CD8-positive, alpha-beta memory T cell (primary cell): ENCODE measurements at regions not wholly inside any gene's neighbourhood (a gene's known extent, or its start where the extent isn't known, plus 50 kb on each side); places are given as distances from the start of the nearest gene placed in this dataset.
"Not testable (repeated sequence)": the region's sequence is repeated elsewhere in the genome, so short reads cannot be mapped to it uniquely, and the experiment has no call there.

Experiments used
- CTCF ChIA-PET: fragments of 350-600 bp; sonication (Branson Sonifier 250); formaldehyde crosslinking; loops from one replicate; lab custom pipeline; 2021; ENCODE audit warnings: antibody characterized with exemption; lab: Charles Lee
- POLR2A ChIA-PET: fragments of 350-600 bp; sonication (Branson Sonifier 250); formaldehyde crosslinking; loops from one replicate; lab custom pipeline; 2021; ENCODE audit warnings: antibody characterized with exemption; lab: Charles Lee
- DNase-seq, 5 donors: peaks; one replicate each; pipeline versions ENCODE4 v3.0.0 to v3.0.0-alpha.2; 2020 to 2022; ENCODE audit warnings: mixed read lengths in 1 of 5
- H3K27ac ChIP-seq: one replicate; pipeline ENCODE4 v1.7.0; 2013; ENCODE audit warnings: low read depth, mild to moderate bottlenecking, low read length, moderate library complexity
- H3K27me3 ChIP-seq: 2 replicates; pipeline ENCODE4 v1.7.0; 2013; ENCODE audit warnings: low read length, mild to moderate bottlenecking; ENCODE audit not compliant: insufficient read depth, poor library complexity, severe bottlenecking
- H3K36me3 ChIP-seq: 2 replicates; pipeline ENCODE4 v1.7.0; 2013; ENCODE audit warnings: mild to moderate bottlenecking, low read length, moderate library complexity; ENCODE audit not compliant: insufficient read depth
- H3K4me1 ChIP-seq: 2 replicates; pipeline ENCODE4 v1.7.0; 2013; ENCODE audit warnings: mild to moderate bottlenecking, low read length, moderate library complexity; ENCODE audit not compliant: insufficient read depth
- H3K4me3 ChIP-seq: 2 replicates; pipeline ENCODE4 v1.7.0; 2013; ENCODE audit warnings: mild to moderate bottlenecking, low read length
- H3K9me3 ChIP-seq: 2 replicates; pipeline ENCODE4 v1.7.0; 2013; ENCODE audit warnings: mild to moderate bottlenecking, low read length
- H3K27ac Mint-ChIP-seq, 8 donors: one replicate each; pipeline ENCODE4 v1.8.0; 2020 to 2021; ENCODE audit warnings: mixed read lengths in 8 of 8, mild to moderate bottlenecking in 6 of 8, inconsistent platforms in 3 of 8, moderate library complexity in 3 of 8
- H3K27me3 Mint-ChIP-seq, 2 donors: one replicate each; pipeline ENCODE4 v1.8.0; 2020 to 2021; ENCODE audit warnings: mixed read lengths in 2 of 2, mild to moderate bottlenecking in 1 of 2, moderate library complexity in 1 of 2
- H3K36me3 Mint-ChIP-seq, 3 donors: one replicate each; pipeline ENCODE4 v1.8.0; 2020 to 2021; ENCODE audit warnings: mixed read lengths in 3 of 3, inconsistent platforms in 1 of 3, mild to moderate bottlenecking in 1 of 3
- H3K4me1 Mint-ChIP-seq, 3 donors: one replicate each; pipeline ENCODE4 v1.8.0; 2020 to 2021; ENCODE audit warnings: mixed read lengths in 3 of 3, inconsistent platforms in 1 of 3, mild to moderate bottlenecking in 1 of 3
- H3K4me3 Mint-ChIP-seq, 7 donors: one replicate each; pipeline ENCODE4 v1.8.0; 2020 to 2021; ENCODE audit warnings: mixed read lengths in 7 of 7, mild to moderate bottlenecking in 6 of 7, moderate library complexity in 4 of 7, inconsistent platforms in 2 of 7
- H3K9me3 Mint-ChIP-seq, 5 donors: one replicate each; pipeline ENCODE4 v1.8.0; 2020 to 2022; ENCODE audit warnings: mixed read lengths in 5 of 5, mild to moderate bottlenecking in 3 of 5, moderate library complexity in 2 of 5, inconsistent platforms in 1 of 5

DNA sequence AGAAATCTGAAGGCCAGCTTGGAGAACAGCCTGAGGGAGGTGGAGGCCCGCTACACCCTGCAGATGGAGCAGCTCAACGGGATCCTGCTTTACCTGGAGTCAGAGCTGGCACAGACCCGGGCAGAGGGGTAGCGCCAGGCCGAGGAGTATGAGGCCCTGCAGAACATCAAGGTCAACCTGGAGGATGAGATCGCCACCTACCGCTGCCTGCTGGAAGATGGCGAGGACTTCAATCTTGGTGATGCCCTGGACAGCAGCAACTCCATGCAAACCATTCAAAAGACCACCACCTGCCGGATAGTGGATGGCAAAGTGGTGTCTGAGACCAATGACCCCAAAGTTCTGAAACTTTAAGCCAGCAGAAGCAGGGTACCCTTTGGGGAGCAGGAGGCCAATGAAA lies 318.4 kb downstream of the ZFHX3 start:
- H3K27ac Mint-ChIP-seq, H3K27ac ChIP-seq, H3K27me3 ChIP-seq, H3K9me3 ChIP-seq, POLR2A ChIA-PET, CTCF ChIA-PET, H3K27me3 Mint-ChIP-seq, H3K4me3 Mint-ChIP-seq, H3K4me3 ChIP-seq, H3K36me3 ChIP-seq, H3K4me1 ChIP-seq, DNase-seq, H3K36me3 Mint-ChIP-seq, H3K4me1 Mint-ChIP-seq: not testable (repeated sequence)
- H3K9me3 Mint-ChIP-seq: peaks cover 2 to 22% (median 10%) of the 10 kb centered on the region in 5 donors

DNA sequence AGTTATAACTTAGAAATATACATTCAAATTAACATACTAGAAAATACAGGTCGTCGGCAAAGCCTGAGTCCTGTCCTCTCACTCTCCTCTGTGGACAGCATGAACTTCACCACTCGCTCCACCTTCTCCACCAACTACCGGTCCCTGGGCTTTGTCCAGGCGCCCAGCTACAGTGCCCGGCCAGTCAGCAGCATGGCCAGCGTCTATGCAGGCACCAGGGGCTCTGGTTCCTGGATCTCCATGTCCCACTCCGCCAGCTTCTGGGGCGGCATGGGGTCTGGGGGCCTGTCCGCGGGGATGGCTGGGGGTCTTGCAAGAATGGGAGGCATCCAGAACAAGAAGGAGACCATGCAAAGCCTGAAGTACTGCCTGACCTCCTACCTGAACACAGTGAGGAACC lies 319.4 kb downstream of the ZFHX3 start:
- Histone ChIP-seq H3K36me3 (no peaks in the 10 kb centered on the region), H3K4me3 (no peak overlapping the region), H3K27ac (no peak overlapping the region), H3K27me3 (no peaks in the 10 kb centered on the region), H3K9me3 (no peaks in the 10 kb centered on the region), H3K4me1 (no peaks in the 10 kb centered on the region)
- Mint-ChIP-seq H3K27ac (no peak overlapping the region), H3K27me3 (peaks cover 0 to 2% of the 10 kb centered on the region in 2 donors), H3K9me3 (peaks cover 0 to 14% (median 2%) of the 10 kb centered on the region in 5 donors), H3K4me3 (no peak overlapping the region), H3K36me3 (peaks cover 0 to 5% (median 0%) of the 10 kb centered on the region in 3 donors), H3K4me1 (no peaks in the 10 kb centered on the region)
- ChIA-PET CTCF (no interaction called here), POLR2A (no interaction called here)
- no peak for DNase-seq

DNA sequence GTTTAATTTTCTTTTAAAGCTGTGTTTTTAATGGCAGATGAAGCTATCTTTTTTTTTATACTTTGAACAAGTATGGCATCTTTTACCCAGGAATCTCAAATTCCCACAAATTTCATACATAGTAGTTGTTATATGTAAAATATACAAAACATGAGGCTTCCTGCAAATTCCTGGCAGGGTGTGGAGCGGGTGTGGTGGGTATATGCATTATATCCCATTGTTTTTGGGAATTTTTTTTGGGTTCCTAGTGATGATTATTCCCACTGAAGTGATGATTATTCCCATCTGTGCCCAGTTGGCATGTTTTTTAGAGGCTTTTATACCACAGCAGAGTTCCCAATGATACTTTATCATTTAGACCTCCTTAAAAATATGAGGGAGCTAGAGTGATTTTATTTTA lies 320.4 kb downstream of the ZFHX3 start:
- Histone ChIP-seq H3K4me1 (no peaks in the 10 kb centered on the region), H3K27ac (no peak overlapping the region), H3K36me3 (no peaks in the 10 kb centered on the region), H3K4me3 (no peak overlapping the region), H3K27me3 (no peaks in the 10 kb centered on the region), H3K9me3 (no peaks in the 10 kb centered on the region)
- CTCF ChIA-PET: no interaction called here
- no peak for DNase-seq
- POLR2A ChIA-PET: no interaction called here
- Mint-ChIP-seq H3K9me3 (peaks cover 0 to 9% (median 2%) of the 10 kb centered on the region in 5 donors), H3K4me1 (no peaks in the 10 kb centered on the region), H3K27me3 (peaks cover 0 to 2% of the 10 kb centered on the region in 2 donors), H3K36me3 (peaks cover 0 to 5% (median 0%) of the 10 kb centered on the region in 3 donors), H3K27ac (no peak overlapping the region), H3K4me3 (no peak overlapping the region)

DNA sequence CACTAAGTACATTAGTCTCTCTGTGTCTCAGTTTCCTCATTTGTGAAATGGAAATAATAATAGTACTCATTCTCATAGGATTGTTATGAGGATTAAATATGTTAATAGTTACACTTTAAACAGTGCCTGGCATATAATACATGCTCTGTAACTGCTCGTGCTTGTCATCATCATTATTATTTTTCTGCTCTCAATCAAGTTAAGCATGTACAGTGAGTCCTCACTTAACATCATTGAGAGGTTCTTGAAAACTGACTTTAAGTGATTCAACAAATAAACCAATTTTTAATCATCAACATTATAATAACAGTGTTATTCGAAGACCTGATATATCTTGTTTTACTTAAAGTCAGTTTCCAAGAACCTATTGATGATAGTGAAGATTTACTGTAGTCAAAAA lies 322.3 kb downstream of the ZFHX3 start:
- CTCF ChIA-PET: no interaction called here

DNA sequence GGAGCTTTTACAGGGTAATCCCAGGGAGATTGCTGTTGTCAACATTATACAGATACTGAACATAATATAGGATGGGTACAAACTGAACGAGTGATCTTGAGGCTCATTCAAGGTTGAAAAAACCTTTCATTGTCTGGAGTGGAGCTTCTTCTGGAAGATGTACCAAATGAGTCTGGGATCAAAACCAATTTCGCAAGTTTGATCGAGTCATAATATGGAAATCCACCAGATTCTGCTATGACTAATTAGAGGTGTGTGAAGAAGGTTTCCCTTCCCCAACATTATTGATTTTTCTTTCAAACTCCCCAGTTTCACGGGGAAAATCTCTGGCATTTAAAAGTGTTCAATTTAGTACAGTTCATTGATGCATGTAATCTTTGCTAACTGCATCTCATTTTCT lies 324.1 kb downstream of the ZFHX3 start:
- Mint-ChIP-seq H3K4me1 (no peaks in the 10 kb centered on the region), H3K27me3 (peaks cover 0 to 2% of the 10 kb centered on the region in 2 donors), H3K9me3 (no peaks in the 10 kb centered on the region), H3K27ac (no peak overlapping the region), H3K36me3 (no peaks in the 10 kb centered on the region), H3K4me3 (no peak overlapping the region)
- Histone ChIP-seq H3K27ac (no peak overlapping the region), H3K4me3 (no peak overlapping the region), H3K9me3 (no peaks in the 10 kb centered on the region), H3K27me3 (no peaks in the 10 kb centered on the region), H3K36me3 (no peaks in the 10 kb centered on the region), H3K4me1 (no peaks in the 10 kb centered on the region)
- ChIA-PET CTCF (no interaction called here), POLR2A (no interaction called here)
- no peak for DNase-seq

More for the DNA sequence above, 322.3 kb downstream of the ZFHX3 start:
- POLR2A ChIA-PET: no interaction called here
- H3K27ac Mint-ChIP-seq: no peak overlapping the region
- peaks cover 0 to 4% (median 0%) of the 10 kb centered on the region in 5 donors for H3K9me3 Mint-ChIP-seq
- no peaks in the 10 kb centered on the region for H3K36me3 ChIP-seq
- H3K4me3 ChIP-seq: no peak overlapping the region
- peaks cover 0 to 2% of the 10 kb centered on the region in 2 donors for H3K27me3 Mint-ChIP-seq
- no peak for DNase-seq
- H3K27me3 ChIP-seq: no peaks in the 10 kb centered on the region
- no peak overlapping the region for H3K27ac ChIP-seq
- no peaks in the 10 kb centered on the region for H3K9me3 ChIP-seq
- H3K4me1 ChIP-seq: no peaks in the 10 kb centered on the region
- H3K4me3 Mint-ChIP-seq: no peak overlapping the region
- no peaks in the 10 kb centered on the region for H3K36me3 Mint-ChIP-seq
- no peaks in the 10 kb centered on the region for H3K4me1 Mint-ChIP-seq

- DNase-seq: no peak
- peak overlapping the region in 1 of 8 donors; percentile 24 for H3K27ac Mint-ChIP-seq
- no peaks in the 10 kb centered on the region for H3K4me1 ChIP-seq
- peaks cover 0 to 2% of the 10 kb centered on the region in 2 donors for H3K27me3 Mint-ChIP-seq
- no peaks in the 10 kb centered on the region for H3K36me3 ChIP-seq
- H3K9me3 Mint-ChIP-seq: no peaks in the 10 kb centered on the region
- H3K36me3 Mint-ChIP-seq: no peaks in the 10 kb centered on the region
- H3K27ac ChIP-seq: no peak overlapping the region
- H3K9me3 ChIP-seq: no peaks in the 10 kb centered on the region
- no peaks in the 10 kb centered on the region for H3K4me1 Mint-ChIP-seq
- ChIA-PET CTCF (no interaction called here), POLR2A (no interaction called here)
- no peak overlapping the region for H3K4me3 ChIP-seq
- H3K4me3 Mint-ChIP-seq: no peak overlapping the region
- no peaks in the 10 kb centered on the region for H3K27me3 ChIP-seq
Measured at GRCh38 chr16:72722552-72722951, 325.4 kb downstream of the ZFHX3 start.

- H3K4me3 Mint-ChIP-seq: no peak overlapping the region
- no peak for DNase-seq
- ChIA-PET CTCF (no interaction called here), POLR2A (no interaction called here)
- no peak overlapping the region for H3K4me3 ChIP-seq
- no peaks in the 10 kb centered on the region for H3K4me1 Mint-ChIP-seq
- no peak overlapping the region for H3K27ac Mint-ChIP-seq
- peaks cover 0 to 4% (median 0%) of the 10 kb centered on the region in 3 donors for H3K36me3 Mint-ChIP-seq
- peaks cover 0 to 2% of the 10 kb centered on the region in 2 donors for H3K27me3 Mint-ChIP-seq
- no peak overlapping the region for H3K27ac ChIP-seq
- H3K4me1 ChIP-seq: no peaks in the 10 kb centered on the region
- H3K9me3 Mint-ChIP-seq: no peaks in the 10 kb centered on the region
- H3K9me3 ChIP-seq: no peaks in the 10 kb centered on the region
- no peaks in the 10 kb centered on the region for H3K27me3 ChIP-seq
- H3K36me3 ChIP-seq: no peaks in the 10 kb centered on the region
Measured at GRCh38 chr16:72721981-72722380, 325.9 kb downstream of the ZFHX3 start.

GRCh38 chr16:72715267-72715666 lies 332.7 kb downstream of the ZFHX3 start:
- POLR2A ChIA-PET: no interaction called here
- peaks cover 1 to 47% (median 20%) of the 10 kb centered on the region in 3 donors for H3K36me3 Mint-ChIP-seq

GRCh38 chr16:72711823-72712222 lies 336.1 kb downstream of the ZFHX3 start:
- no peaks in the 10 kb centered on the region for H3K36me3 ChIP-seq
- no peaks in the 10 kb centered on the region for H3K4me1 Mint-ChIP-seq
- no peaks in the 10 kb centered on the region for H3K4me1 ChIP-seq
- peaks cover 1 to 46% (median 20%) of the 10 kb centered on the region in 3 donors for H3K36me3 Mint-ChIP-seq
- H3K9me3 Mint-ChIP-seq: peaks cover 39 to 60% (median 45%) of the 10 kb centered on the region in 5 donors
- ChIA-PET POLR2A (no interaction called here), CTCF (no interaction called here)
- no peak overlapping the region for H3K27ac ChIP-seq
- H3K9me3 ChIP-seq: no peaks in the 10 kb centered on the region
- no peaks in the 10 kb centered on the region for H3K27me3 Mint-ChIP-seq
- no peak for DNase-seq
- H3K4me3 ChIP-seq: no peak overlapping the region
- no peak overlapping the region for H3K27ac Mint-ChIP-seq
- H3K27me3 ChIP-seq: no peaks in the 10 kb centered on the region
- H3K4me3 Mint-ChIP-seq: no peak overlapping the region

More at GRCh38 chr16:72715267-72715666, 332.7 kb downstream of the ZFHX3 start:
- DNase-seq: no peak
- CTCF ChIA-PET: no interaction called here
- Mint-ChIP-seq H3K27ac (no peak overlapping the region), H3K9me3 (peaks cover 33 to 48% (median 36%) of the 10 kb centered on the region in 5 donors), H3K27me3 (no peaks in the 10 kb centered on the region), H3K4me1 (no peaks in the 10 kb centered on the region), H3K4me3 (no peak overlapping the region)
- Histone ChIP-seq H3K4me1 (no peaks in the 10 kb centered on the region), H3K27me3 (no peaks in the 10 kb centered on the region), H3K36me3 (no peaks in the 10 kb centered on the region), H3K9me3 (no peaks in the 10 kb centered on the region), H3K27ac (no peak overlapping the region), H3K4me3 (no peak overlapping the region)
